Prostate gland (tissue), 2 donors: ENCODE measurements at regions not wholly inside any gene's neighbourhood (a gene's known extent, or its start where the extent isn't known, plus 50 kb on each side); places are given as distances from the start of the nearest gene placed in this dataset.

ENCODE experiments used
- POLR2A ChIP-seq: fragments of 450-650 bp; IDR thresholded peaks from one replicate; pipeline ENCODE4 v1.6.1; 2016; ENCODE audit warnings: antibody characterized with exemption, mild to moderate bottlenecking
- POLR2AphosphoS5 ChIP-seq: sonication (generic); formaldehyde crosslinking; IDR thresholded peaks from one replicate; pipeline ENCODE4 v1.6.1; 2017; ENCODE audit warnings: antibody characterized with exemption
- TF ChIP-seq, protein P1 (sequence below), 4 experiments: fragments of 200-600 bp in 2 of 4; fragments of 450-650 bp in 2 of 4; sonication (generic) in 2 of 4; IDR thresholded peaks; 1 replicate in 3 of 4; 2 replicates in 1 of 4; pipeline ENCODE4 v1.5.1; 2016 to 2019; ENCODE audit warnings: antibody characterized with exemption in 4 of 4, mild to moderate bottlenecking in 2 of 4, moderate library complexity in 2 of 4

- TF ChIP-seq POLR2AphosphoS5 (no peak), POLR2A (no peak)
- TF ChIP-seq, protein P1, sequence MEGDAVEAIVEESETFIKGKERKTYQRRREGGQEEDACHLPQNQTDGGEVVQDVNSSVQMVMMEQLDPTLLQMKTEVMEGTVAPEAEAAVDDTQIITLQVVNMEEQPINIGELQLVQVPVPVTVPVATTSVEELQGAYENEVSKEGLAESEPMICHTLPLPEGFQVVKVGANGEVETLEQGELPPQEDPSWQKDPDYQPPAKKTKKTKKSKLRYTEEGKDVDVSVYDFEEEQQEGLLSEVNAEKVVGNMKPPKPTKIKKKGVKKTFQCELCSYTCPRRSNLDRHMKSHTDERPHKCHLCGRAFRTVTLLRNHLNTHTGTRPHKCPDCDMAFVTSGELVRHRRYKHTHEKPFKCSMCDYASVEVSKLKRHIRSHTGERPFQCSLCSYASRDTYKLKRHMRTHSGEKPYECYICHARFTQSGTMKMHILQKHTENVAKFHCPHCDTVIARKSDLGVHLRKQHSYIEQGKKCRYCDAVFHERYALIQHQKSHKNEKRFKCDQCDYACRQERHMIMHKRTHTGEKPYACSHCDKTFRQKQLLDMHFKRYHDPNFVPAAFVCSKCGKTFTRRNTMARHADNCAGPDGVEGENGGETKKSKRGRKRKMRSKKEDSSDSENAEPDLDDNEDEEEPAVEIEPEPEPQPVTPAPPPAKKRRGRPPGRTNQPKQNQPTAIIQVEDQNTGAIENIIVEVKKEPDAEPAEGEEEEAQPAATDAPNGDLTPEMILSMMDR (IDR thresholded peaks at IDR 0.05): no peak
These were observed 97.4 kb upstream of the ELOVL5 start for GRCh38 chr6:53446151-53446550.
